WI38 (cell line): ENCODE measurements at regions not wholly inside any gene's neighbourhood (a gene's known extent, or its start where the extent isn't known, plus 50 kb on each side); places are given as distances from the start of the nearest gene placed in this dataset.

Experiments
- H3K4me3 ChIP-seq: 2 replicates; pipeline ENCODE4 v1.5.1; 2011; ENCODE audit warnings: low read depth, mild to moderate bottlenecking, control low read depth, low read length
- TF ChIP-seq, protein P1 (sequence below): IDR thresholded peaks from 2 replicates; pipeline ENCODE4 v1.5.1; 2012; ENCODE audit warnings: low read depth, mild to moderate bottlenecking, control low read depth, low read length

DNA sequence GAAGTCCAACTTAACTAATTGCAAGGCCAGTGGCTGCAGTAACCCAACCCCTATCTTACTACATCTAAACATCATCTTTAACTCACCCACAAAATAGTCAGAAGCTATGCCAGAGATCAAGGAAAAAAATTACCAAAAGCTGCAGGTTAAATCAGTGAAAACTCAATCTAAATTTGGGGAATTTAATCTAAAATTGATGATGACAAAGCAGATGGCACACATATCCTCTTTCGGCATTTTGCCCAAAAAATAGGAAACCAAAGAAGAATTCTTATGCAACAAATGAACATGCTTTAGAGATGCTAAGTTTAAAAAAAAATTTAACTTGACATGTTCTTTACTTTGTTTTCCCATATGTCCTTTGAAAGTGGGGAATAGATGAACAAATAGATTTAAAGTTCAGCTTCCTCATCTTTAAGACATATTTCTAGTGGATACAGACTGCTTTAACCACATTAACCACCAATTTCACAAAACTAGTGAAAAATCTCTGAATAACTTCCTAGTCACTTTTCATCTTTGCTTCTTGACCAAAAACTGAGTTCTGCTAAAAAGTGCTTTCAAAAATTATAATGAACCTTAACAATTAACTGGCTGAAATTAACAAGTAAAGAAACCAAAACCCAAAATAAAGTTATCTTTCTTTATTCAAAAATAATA lies 74.3 kb upstream of the CCDC150 start:
- H3K4me3 ChIP-seq = no peak overlapping the region
- TF ChIP-seq, protein P1, sequence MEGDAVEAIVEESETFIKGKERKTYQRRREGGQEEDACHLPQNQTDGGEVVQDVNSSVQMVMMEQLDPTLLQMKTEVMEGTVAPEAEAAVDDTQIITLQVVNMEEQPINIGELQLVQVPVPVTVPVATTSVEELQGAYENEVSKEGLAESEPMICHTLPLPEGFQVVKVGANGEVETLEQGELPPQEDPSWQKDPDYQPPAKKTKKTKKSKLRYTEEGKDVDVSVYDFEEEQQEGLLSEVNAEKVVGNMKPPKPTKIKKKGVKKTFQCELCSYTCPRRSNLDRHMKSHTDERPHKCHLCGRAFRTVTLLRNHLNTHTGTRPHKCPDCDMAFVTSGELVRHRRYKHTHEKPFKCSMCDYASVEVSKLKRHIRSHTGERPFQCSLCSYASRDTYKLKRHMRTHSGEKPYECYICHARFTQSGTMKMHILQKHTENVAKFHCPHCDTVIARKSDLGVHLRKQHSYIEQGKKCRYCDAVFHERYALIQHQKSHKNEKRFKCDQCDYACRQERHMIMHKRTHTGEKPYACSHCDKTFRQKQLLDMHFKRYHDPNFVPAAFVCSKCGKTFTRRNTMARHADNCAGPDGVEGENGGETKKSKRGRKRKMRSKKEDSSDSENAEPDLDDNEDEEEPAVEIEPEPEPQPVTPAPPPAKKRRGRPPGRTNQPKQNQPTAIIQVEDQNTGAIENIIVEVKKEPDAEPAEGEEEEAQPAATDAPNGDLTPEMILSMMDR = no peak

DNA sequence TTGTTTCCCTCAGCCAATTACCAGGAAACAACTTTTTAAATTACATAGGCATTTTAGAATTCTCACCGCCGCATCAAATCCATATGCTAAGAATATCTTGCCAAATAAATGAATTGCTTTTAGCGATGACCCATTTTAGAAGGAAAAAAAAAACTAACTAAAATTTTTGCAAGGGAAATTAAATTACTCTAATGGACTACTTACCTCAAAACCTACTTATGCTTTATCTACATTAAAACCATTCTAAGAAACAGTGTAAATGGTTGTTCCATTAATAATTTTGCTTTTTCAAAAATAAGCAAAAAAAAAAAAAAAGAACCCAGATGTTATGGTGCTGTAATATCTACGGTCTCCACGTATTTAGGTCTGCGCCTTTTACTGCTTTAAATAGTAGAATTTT lies 73.5 kb upstream of the CCDC150 start:
- H3K4me3 ChIP-seq = no peak overlapping the region
- TF ChIP-seq, protein P1 = no peak

DNA sequence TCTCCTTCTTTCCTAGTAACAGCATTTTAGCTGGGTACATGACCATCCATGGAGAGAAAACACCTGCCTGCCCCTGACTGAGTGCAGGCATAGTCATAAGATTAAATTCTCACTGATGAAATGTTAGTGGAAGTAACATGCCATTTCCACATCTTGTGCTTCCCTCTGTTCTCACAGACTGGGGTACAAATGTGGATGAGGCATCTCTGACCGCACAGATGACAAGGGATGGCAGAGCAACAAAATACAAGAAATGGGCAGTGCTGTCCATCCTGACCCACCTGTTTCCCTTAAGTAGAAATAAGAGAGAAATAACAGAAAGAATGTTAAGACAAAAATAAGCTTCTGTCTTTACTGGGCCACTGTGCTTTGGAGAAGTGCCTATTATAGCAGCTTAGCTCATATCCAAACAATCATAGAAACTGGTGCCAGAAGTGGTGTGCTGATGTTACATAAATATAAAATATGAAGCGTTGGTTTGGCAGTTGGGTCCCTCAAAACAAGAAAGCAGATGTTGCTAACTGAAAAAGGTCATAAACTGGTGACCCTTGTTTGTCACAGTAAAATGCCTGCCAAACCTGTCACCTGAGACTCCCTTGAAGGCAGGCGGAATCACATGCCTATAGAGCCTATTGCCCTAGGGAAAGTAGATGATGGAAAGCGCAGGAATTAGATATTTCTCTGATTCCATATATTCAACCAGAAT lies 72.4 kb upstream of the CCDC150 start:
- TF ChIP-seq, protein P1 = no peak
- H3K4me3 ChIP-seq = no peak overlapping the region

DNA sequence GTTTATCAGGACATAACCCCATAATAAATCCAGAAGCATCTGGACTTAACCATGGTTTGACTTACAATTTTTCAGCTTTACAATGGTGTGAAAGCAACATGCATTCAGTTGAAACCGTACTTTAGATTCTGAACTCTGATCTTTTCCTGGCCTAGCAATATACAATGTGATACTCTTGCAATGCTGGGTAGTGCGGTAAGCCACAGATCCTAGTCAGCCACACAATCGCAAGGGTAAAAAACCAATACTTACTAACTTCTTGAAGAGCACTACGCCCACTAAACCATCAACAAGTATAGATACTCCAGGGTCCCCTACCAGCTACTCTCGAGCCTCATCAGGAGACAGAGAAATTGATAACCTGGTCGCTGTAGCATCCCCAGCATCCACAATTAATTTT lies 71.0 kb upstream of the CCDC150 start:
- TF ChIP-seq, protein P1 = no peak
- H3K4me3 ChIP-seq = no peak overlapping the region

DNA sequence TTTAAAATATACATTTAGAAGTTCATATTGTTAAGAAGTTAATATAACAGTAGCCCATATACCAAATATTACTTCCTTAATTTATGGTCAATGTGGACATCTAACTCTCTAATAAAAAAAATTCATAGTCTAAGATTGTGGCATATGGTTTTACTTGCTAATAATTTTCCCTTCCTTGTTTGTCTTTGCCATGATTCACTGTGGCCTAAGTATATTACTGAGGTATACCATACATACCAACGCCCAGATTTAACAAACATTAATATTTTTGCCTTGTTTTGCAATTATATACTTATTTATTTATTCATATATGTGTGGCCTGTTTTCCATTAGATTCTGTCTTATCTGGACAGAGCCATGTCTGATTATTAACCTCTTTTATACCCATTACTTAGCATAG lies 54.6 kb upstream of the CCDC150 start:
- H3K4me3 ChIP-seq = no peak overlapping the region
- TF ChIP-seq, protein P1 = no peak

DNA sequence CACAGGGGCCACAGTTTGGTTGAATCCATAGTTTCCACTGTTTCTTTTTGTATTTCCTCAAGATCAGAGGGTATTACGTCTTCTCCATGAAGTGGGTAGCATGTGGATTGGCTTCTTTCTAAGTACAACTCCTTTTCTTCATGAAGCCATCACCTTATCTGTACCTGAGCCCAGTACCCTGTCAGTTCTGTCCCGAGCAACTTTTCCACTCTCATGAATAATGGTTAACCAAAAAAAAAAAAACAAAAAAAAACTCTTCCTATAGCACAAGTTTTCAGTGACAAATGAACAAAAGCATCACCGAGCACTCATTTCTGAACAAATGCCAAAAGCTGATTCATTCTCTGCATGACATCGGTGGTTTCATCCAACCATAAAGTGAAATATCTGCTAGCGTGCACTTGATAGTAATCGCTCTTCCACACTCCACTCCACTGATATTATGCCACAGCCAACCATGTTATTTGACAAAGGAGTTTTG lies 53.0 kb upstream of the CCDC150 start:
- TF ChIP-seq, protein P1 = no peak
- no peak overlapping the region for H3K4me3 ChIP-seq

DNA sequence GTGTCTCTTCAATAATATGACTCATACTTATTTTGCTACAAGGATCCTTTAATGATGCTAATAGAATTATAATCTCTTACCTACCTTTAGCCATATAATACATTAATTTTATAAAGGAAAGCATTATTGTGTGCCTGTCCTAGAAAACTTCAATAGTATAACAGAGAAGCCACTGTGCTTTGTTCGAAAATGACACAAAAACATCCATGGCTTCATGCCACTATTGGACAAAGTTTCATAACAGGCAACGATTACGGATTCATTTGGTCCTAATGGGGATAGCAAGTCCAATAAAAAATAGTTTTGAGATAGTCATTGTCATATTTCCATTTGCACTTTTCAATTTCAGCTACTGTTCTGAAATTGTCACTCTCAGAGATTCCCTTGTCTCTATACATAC lies 52.5 kb upstream of the CCDC150 start:
- H3K4me3 ChIP-seq = no peak overlapping the region
- TF ChIP-seq, protein P1 = no peak
